Tibial nerve (tissue), 4 donors: ENCODE measurements at regions not wholly inside any gene's neighbourhood (a gene's known extent, or its start where the extent isn't known, plus 50 kb on each side); places are given as distances from the start of the nearest gene placed in this dataset.

ENCODE experiments used
- DNase-seq, 2 donors: peaks; one replicate each; pipeline ENCODE4 v3.0.0-alpha.2; 2019; ENCODE audit warnings: low spot score in 2 of 2
- H3K27ac ChIP-seq, 4 donors: fragments of 200-600 bp; sonication (generic) in 3 of 4; one replicate each; pipeline ENCODE4 v1.5.1; 2017 to 2019; ENCODE audit warnings: mild to moderate bottlenecking in 1 of 4
- H3K27me3 ChIP-seq, 2 donors: fragments of 200-600 bp; sonication (generic) in 1 of 2; one replicate each; pipeline versions ENCODE4 v1.5.1 to v1.6.0; 2017 to 2019
- H3K36me3 ChIP-seq, 3 donors: fragments of 200-600 bp; sonication (generic); one replicate each; pipeline ENCODE4 v1.5.1; 2018 to 2019
- H3K4me1 ChIP-seq, 4 donors: fragments of 200-600 bp; sonication (generic) in 3 of 4; one replicate each; pipeline ENCODE4 v1.5.1; 2017 to 2019
- H3K4me3 ChIP-seq, 4 donors: fragments of 200-600 bp; sonication (generic) in 3 of 4; one replicate each; pipeline ENCODE4 v1.5.1; 2017 to 2019; ENCODE audit warnings: mild to moderate bottlenecking in 1 of 4, moderate library complexity in 1 of 4
- H3K9me3 ChIP-seq, 4 donors: fragments of 200-600 bp; sonication (generic) in 3 of 4; one replicate each; pipeline ENCODE4 v1.5.1; 2017 to 2019
- EP300 ChIP-seq, 2 donors: sonication (generic); formaldehyde crosslinking; IDR thresholded peaks; one replicate each; pipeline ENCODE4 v1.6.1; 2017; ENCODE audit warnings: antibody characterized with exemption in 2 of 2, mild to moderate bottlenecking in 1 of 2
- POLR2A ChIP-seq, 2 donors: fragments of 450-650 bp; IDR thresholded peaks; one replicate each; pipeline ENCODE4 v1.6.1; 2017; ENCODE audit warnings: antibody characterized with exemption in 2 of 2, mild to moderate bottlenecking in 2 of 2, moderate library complexity in 2 of 2
- WGBS, 2 donors: methylation state at CpG; one replicate each; pipeline ENCODE4 v1.1.5; 2018; 5-methylcytosine and 5-hydroxymethylcytosine counted together
- TF ChIP-seq, protein P1 (sequence below), 5 experiments: fragments of 200-600 bp in 3 of 5; fragments of 450-650 bp in 2 of 5; sonication (generic) in 3 of 5; IDR thresholded peaks; one replicate each; pipeline ENCODE4 v1.5.1; 2016 to 2019; ENCODE audit warnings: antibody characterized with exemption in 5 of 5, mild to moderate bottlenecking in 3 of 5, moderate library complexity in 2 of 5

DNA sequence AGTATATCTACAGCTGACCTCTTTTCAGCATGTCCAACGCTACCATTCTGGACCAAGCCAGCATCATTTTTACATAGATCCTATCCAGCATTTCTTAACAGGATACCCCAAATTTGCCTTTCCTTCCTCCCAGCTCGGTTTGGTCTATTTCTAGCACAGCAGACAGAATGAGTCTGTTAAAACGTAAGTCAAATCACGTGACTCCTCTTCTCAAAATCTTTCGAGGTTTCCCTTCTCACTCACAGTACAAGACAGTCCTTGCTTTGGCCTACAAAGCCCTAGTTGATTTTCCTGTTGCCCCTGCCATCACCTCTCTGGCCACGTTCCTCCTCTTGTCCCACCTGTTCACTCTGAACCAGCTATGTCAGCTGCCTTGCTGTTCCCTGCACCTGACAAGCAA lies 711.7 kb downstream of the SORCS3 start:
- H3K27me3 ChIP-seq: no peaks in the 10 kb centered on the region
- no peak overlapping the region for H3K4me3 ChIP-seq
- H3K27ac ChIP-seq: no peak overlapping the region
- 72 to 76% methylated on average over 6 of the region's 6 CpGs for WGBS, 2 donors
- DNase-seq: no peak
- H3K9me3 ChIP-seq: no peaks in the 10 kb centered on the region
- H3K36me3 ChIP-seq: no peaks in the 10 kb centered on the region
- TF ChIP-seq POLR2A (IDR thresholded peaks at IDR 0.05) (no peak), EP300 (IDR thresholded peaks at IDR 0.05) (no peak)
- TF ChIP-seq, protein P1, sequence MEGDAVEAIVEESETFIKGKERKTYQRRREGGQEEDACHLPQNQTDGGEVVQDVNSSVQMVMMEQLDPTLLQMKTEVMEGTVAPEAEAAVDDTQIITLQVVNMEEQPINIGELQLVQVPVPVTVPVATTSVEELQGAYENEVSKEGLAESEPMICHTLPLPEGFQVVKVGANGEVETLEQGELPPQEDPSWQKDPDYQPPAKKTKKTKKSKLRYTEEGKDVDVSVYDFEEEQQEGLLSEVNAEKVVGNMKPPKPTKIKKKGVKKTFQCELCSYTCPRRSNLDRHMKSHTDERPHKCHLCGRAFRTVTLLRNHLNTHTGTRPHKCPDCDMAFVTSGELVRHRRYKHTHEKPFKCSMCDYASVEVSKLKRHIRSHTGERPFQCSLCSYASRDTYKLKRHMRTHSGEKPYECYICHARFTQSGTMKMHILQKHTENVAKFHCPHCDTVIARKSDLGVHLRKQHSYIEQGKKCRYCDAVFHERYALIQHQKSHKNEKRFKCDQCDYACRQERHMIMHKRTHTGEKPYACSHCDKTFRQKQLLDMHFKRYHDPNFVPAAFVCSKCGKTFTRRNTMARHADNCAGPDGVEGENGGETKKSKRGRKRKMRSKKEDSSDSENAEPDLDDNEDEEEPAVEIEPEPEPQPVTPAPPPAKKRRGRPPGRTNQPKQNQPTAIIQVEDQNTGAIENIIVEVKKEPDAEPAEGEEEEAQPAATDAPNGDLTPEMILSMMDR (IDR thresholded peaks at IDR 0.05): no peak
- H3K4me1 ChIP-seq: no peaks in the 10 kb centered on the region

DNA sequence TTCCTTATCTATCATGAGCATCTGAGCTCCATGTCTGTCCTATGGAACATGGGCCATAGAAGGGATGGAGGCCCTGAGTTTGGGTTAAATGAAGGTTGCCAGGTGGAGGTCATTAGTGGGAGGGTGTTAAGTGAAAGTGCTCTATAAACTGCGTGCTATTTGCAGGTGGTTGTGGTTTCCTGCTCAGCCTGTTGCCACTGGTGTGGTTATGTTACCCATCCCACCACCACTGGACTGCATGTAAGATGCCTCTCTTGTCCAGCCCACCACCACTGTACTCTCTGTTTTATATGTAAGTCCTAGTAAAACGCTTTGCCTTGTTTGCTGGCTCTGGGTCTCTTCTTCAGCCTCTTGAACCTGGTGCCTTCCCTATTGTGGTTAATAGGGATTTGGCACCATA lies 711.2 kb downstream of the SORCS3 start:
- Histone ChIP-seq H3K36me3 (no peaks in the 10 kb centered on the region), H3K27me3 (no peaks in the 10 kb centered on the region), H3K9me3 (no peaks in the 10 kb centered on the region), H3K4me1 (no peaks in the 10 kb centered on the region), H3K27ac (no peak overlapping the region), H3K4me3 (no peak overlapping the region)
- DNase-seq: no peak
- 77 to 81% methylated on average over 2 of the region's 2 CpGs for WGBS, 2 donors
- no peak for TF ChIP-seq POLR2A (IDR thresholded peaks at IDR 0.05)
- no peak for TF ChIP-seq EP300 (IDR thresholded peaks at IDR 0.05)
- TF ChIP-seq, protein P1 (IDR thresholded peaks at IDR 0.05): no peak

DNA sequence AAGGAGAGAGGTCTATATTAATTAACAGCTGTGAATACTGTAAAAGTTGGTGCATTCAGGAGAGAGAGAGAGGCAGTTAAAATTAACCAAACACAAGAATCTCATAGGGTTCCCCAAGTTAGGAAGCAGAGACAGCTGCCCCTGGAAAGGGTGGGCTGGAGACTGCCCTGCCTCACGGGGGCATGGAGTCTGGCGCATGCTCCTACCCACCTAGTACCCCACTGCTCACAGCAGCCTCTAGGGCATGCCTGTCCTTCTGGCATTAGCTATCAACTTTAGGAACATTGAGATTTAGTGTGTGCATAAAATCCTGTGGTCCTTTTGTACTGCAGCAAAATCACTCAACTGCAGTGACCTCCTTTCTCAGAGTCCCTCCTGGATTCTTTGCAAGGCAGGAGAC lies 710.1 kb downstream of the SORCS3 start:
- WGBS, 2 donors: 78 to 81% methylated on average over 2 of the region's 2 CpGs
- no peak overlapping the region for H3K4me3 ChIP-seq

DNA sequence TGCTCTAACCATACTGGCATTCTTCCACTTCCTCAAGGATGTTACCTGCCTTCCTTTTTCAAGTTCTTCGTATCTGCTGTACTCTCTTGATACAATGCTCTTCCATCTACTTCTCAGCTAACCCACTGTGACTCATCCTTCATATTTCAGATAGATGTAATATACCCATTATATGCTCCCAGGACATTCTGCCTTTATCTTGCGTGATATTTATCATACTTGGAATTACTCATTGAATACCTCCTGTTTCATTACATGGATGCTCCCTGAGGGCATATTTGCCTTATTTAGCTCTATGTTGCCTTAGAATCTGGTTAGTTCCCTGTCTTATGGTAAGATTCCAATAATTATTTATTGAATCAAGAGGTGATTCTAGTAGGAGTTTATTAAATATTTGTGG lies 706.4 kb downstream of the SORCS3 start:
- H3K27me3 ChIP-seq: no peaks in the 10 kb centered on the region
- H3K27ac ChIP-seq: no peak overlapping the region
- 64 to 70% methylated on average over 2 of the region's 2 CpGs for WGBS, 2 donors
- H3K4me1 ChIP-seq: no peaks in the 10 kb centered on the region
- no peak for DNase-seq
- H3K36me3 ChIP-seq: no peaks in the 10 kb centered on the region
- H3K4me3 ChIP-seq: no peak overlapping the region
- H3K9me3 ChIP-seq: no peaks in the 10 kb centered on the region
- TF ChIP-seq, protein P1 (IDR thresholded peaks at IDR 0.05): no peak
- no peak for TF ChIP-seq EP300 (IDR thresholded peaks at IDR 0.05)
- no peak for TF ChIP-seq POLR2A (IDR thresholded peaks at IDR 0.05)

More for the DNA sequence above, 710.1 kb downstream of the SORCS3 start:
- Histone ChIP-seq H3K36me3 (no peaks in the 10 kb centered on the region), H3K27ac (no peak overlapping the region), H3K9me3 (no peaks in the 10 kb centered on the region), H3K4me1 (no peaks in the 10 kb centered on the region), H3K27me3 (no peaks in the 10 kb centered on the region)
- TF ChIP-seq, protein P1 (IDR thresholded peaks at IDR 0.05): no peak
- TF ChIP-seq EP300 (IDR thresholded peaks at IDR 0.05): no peak
- no peak for TF ChIP-seq POLR2A (IDR thresholded peaks at IDR 0.05)
- no peak for DNase-seq

DNA sequence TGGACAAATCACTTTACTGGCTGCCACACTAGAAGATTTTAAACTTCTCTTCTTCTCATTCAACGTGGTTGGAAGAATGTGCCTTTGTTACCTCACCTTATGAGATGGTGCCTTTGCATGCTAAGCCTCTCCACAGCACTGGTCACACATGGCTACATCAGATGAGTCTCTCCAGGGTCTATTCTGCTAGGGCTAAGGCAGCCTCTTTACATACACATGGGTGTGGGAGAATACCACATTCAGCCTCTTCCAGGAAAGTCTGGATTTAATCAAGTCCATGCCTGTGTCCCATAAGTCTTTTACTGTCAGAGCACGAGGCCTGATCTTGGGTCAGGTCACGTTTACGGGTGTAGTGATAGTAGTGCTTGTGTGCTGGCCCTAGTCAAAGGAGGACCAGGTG lies 701.5 kb downstream of the SORCS3 start:
- no peaks in the 10 kb centered on the region for H3K27me3 ChIP-seq
- H3K4me3 ChIP-seq: no peak overlapping the region
- H3K36me3 ChIP-seq: no peaks in the 10 kb centered on the region
- 43 to 46% methylated on average over 4 of the region's 4 CpGs for WGBS, 2 donors
- H3K4me1 ChIP-seq: no peaks in the 10 kb centered on the region
- no peak overlapping the region for H3K27ac ChIP-seq
- no peaks in the 10 kb centered on the region for H3K9me3 ChIP-seq
- TF ChIP-seq POLR2A (IDR thresholded peaks at IDR 0.05) (no peak), EP300 (IDR thresholded peaks at IDR 0.05) (no peak)
- TF ChIP-seq, protein P1 (IDR thresholded peaks at IDR 0.05): no peak
- DNase-seq: no peak
